Astrocyte of the spinal cord (primary cell): ENCODE measurements at regions not wholly inside any gene's neighbourhood (a gene's known extent, or its start where the extent isn't known, plus 50 kb on each side); places are given as distances from the start of the nearest gene placed in this dataset.
A peak's percentile ranks its signal among the peaks of the same experiment; 100 is the strongest.
"Not testable (repeated sequence)": the region's sequence is repeated elsewhere in the genome, so short reads cannot be mapped to it uniquely, and the experiment has no call there.

ENCODE experiments used
- DNase-seq: peaks from one replicate; pipeline ENCODE4 v3.0.0; 2011; ENCODE audit warnings: low read depth, low spot score
- H3K4me3 ChIP-seq: 2 replicates; pipeline ENCODE4 v1.5.1; 2011; ENCODE audit warnings: low read depth, mild to moderate bottlenecking, low read length, moderate library complexity
- in situ Hi-C: cut with HindIII; loops from 2 replicates; pipeline ENCODE4 v1.10.0; 2017; ENCODE audit warnings: low sequenced_read_pairs
- TF ChIP-seq, protein P1 (sequence below): IDR thresholded peaks from 2 replicates; pipeline ENCODE4 v1.5.1; 2012; ENCODE audit warnings: low read depth, mild to moderate bottlenecking, low read length, inconsistent platforms

DNA sequence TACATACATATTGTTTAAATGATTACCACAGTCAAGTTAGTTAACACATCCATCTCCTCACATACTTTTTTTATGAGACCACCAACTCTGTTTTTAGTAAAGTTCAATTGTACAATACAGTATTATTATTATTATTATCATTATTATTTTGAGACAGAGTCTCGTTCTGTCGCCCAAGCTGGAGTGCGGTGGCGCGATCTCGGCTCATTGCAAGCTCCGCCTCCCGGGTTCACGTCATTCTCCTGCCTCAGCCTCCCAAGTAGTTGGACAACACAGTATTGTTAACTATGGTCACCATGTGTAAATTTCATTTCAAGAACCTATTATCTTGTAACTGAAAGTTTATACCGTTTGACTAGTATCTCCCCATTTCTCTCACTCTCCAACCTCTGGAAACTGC is 942.0 kb upstream of the FBXO33 start:
- in situ Hi-C loops = no loop called here
- no peak overlapping the region for H3K4me3 ChIP-seq
- DNase-seq = no peak
- TF ChIP-seq, protein P1, sequence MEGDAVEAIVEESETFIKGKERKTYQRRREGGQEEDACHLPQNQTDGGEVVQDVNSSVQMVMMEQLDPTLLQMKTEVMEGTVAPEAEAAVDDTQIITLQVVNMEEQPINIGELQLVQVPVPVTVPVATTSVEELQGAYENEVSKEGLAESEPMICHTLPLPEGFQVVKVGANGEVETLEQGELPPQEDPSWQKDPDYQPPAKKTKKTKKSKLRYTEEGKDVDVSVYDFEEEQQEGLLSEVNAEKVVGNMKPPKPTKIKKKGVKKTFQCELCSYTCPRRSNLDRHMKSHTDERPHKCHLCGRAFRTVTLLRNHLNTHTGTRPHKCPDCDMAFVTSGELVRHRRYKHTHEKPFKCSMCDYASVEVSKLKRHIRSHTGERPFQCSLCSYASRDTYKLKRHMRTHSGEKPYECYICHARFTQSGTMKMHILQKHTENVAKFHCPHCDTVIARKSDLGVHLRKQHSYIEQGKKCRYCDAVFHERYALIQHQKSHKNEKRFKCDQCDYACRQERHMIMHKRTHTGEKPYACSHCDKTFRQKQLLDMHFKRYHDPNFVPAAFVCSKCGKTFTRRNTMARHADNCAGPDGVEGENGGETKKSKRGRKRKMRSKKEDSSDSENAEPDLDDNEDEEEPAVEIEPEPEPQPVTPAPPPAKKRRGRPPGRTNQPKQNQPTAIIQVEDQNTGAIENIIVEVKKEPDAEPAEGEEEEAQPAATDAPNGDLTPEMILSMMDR = no peak

DNA sequence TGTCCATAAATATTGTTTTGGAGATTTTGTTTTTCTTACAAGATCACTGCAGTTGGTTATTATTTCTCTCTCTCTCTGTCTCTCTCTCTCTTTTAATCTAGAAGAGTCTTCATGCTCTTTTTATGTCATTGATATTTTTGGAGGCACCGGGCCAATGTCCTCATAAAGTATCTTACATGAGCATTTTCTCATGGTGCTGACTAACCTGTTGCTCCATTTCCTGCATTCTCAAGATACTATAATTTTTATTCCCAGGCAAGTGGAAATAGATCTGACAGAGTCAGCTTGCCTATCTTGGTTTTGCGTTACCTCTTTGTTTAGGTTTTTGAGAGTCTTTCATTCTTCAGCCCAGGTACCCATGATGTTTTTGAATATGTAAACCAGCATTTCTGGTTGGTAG is 938.8 kb upstream of the FBXO33 start:
- H3K4me3 ChIP-seq = no peak overlapping the region
- no peak for DNase-seq
- in situ Hi-C loops = no loop called here
- TF ChIP-seq, protein P1 = no peak

GRCh38 chr14:40368314-40368713 is 936.1 kb upstream of the FBXO33 start:
- TF ChIP-seq, protein P1 = no peak
- H3K4me3 ChIP-seq = no peak overlapping the region
- in situ Hi-C loops = no loop called here
- peak; percentile 6 for DNase-seq

- in situ Hi-C loops = no loop called here
- H3K4me3 ChIP-seq = no peak overlapping the region
- DNase-seq = no peak
- TF ChIP-seq, protein P1 = no peak
These were observed 935.5 kb upstream of the FBXO33 start for GRCh38 chr14:40367717-40368116.

DNA sequence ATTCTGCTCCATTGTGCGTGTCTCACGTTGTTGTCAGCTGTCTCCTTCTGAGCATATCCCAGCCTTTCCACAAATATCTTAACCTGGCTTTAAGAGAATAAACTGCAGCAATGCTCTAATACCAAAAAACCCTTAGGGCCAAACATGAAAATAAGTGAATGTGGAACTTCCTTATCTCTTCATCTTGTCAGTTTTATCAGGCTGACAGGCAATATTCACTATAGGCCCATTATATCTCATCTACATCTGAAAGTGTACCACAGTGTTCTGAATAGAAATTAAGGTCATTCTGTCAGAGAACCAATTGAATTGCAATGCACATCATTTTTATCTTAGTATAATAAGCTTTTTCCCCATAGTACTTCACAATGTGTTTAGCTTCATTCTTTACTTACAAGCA is 933.1 kb upstream of the FBXO33 start:
- TF ChIP-seq, protein P1 = no peak

DNA sequence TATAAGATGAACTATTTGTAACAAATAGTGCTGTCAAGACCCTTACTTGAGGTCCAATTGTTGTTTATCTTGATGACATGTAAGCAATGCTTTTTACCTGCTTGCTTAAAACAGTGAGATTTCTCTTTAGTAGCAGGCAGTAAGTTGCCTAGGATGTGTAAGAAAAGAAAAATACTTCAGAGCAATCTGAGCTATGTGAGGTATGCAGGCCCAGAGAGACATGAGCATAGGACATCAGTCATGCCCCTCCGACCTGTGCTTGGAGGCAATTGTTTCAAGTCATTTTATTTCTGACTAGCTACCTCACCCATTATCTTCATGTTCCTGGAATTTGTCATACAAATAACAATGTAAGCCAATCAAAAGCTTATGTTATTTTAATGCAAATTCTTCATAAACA is 930.6 kb upstream of the FBXO33 start:
- no peak overlapping the region for H3K4me3 ChIP-seq
- TF ChIP-seq, protein P1 = no peak
- no peak for DNase-seq
- in situ Hi-C loops = no loop called here

More for the DNA sequence above, 933.1 kb upstream of the FBXO33 start:
- no peak for DNase-seq
- no peak overlapping the region for H3K4me3 ChIP-seq
- in situ Hi-C loops = no loop called here

DNA sequence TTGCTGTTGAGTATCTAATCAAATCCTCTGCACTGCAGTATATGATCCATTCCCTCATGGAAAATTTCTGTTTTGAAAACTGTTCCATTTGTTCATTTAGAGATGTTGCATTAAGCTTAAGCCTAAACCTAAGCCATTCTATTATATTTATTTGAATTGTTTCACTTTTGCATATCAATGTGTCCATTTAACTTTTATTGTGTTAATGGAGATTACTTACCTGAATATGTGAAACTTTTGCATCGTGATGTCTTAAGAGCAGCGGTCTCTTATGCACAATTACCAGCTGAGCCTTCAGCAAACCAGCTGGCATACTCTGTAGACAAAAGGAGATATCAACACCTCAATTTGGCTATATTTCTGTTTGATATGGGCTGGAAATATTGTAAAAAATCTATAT is 922.5 kb upstream of the FBXO33 start:
- TF ChIP-seq, protein P1 = no peak
- DNase-seq = no peak
- in situ Hi-C loops = no loop called here

GRCh38 chr14:40348104-40348503 is 915.9 kb upstream of the FBXO33 start:
- DNase-seq, H3K4me3 ChIP-seq, in situ Hi-C loops: not testable (repeated sequence)

More for the DNA sequence above, 922.5 kb upstream of the FBXO33 start:
- H3K4me3 ChIP-seq = no peak overlapping the region
